Choroid plexus epithelial cell (primary cell): ENCODE measurements at regions not wholly inside any gene's neighbourhood (a gene's known extent, or its start where the extent isn't known, plus 50 kb on each side); places are given as distances from the start of the nearest gene placed in this dataset.
"Not testable (repeated sequence)": the region's sequence is repeated elsewhere in the genome, so short reads cannot be mapped to it uniquely, and the experiment has no call there.

Experiments
- DNase-seq: peaks from one replicate; pipeline ENCODE4 v3.0.0-alpha.2; 2010; ENCODE audit warnings: low read depth
- H3K4me3 ChIP-seq: 2 replicates; pipeline ENCODE4 v1.5.1; 2011; ENCODE audit warnings: low read depth, mild to moderate bottlenecking, control low read depth, low read length, moderate library complexity

DNA sequence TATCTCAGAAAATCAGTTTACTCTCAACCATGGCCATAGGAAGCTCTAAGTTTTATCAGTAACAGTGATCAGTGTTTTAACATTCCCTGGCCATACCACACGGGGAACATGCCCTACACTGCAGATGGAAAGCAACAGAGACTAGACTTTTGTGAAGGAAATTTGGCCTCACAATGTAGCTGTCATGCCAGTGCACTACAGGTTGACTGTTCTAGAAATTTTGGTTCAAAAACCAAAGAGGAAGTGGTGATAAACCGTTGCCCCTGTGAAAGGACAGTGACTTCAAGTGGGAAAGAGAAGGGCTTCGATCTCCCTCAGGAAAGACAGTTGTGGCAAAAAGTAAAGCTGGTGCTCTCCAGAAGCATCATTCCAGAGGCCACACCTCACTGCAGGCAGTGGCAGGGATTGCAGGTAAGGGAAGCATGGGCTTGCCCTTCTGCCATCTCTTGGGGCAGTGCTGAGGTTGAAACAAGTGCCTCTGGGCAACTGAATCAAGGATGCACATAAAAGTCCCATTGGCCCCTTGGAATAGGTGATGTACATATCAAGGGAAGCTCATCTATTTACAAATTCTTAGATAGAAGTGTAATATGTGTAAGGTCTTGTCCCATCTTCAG lies 143.4 kb downstream of the PPIAL4A start:
- DNase-seq, H3K4me3 ChIP-seq: not testable (repeated sequence)

DNA sequence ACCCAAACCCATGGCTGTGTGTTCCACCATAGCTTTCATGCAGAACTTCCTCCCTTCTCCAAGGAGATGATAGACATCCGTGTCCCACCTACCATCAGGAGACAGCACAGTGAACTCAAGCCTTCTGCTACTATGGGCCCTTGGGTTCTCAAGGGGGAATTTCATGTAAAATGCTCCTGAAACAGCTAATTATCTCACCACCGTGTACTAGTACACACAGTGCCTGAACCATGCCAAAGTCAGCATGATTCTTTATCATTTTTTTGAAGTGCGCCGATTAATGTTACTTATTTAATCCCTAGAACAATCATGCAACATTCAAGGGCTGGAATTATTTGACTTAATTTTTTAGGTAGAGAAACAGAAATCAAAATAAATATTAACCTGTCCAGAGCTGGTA lies 147.2 kb downstream of the PPIAL4A start:
- not testable (repeated sequence) for H3K4me3 ChIP-seq, DNase-seq

DNA sequence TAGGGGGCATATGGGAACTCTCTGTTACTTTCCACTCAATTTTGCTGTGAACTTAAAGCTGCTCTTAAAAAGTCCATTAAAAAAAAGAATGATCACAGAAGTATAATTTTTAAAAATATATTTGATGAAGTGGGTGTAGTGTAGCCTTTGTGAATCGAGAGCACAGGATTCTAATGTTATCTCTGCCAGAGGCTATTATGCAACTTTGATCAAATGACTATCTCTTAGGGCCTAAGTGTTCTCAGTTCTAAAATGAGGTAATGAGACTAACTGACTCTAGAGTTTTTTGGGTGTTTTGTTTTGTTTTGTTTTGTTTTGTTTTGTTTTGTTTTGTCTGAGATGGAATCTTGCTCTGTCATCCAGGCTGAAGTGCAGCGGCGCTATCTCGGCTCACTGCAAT lies 143.2 kb downstream of the FAM72B start:
- DNase-seq, H3K4me3 ChIP-seq: not testable (repeated sequence)

DNA sequence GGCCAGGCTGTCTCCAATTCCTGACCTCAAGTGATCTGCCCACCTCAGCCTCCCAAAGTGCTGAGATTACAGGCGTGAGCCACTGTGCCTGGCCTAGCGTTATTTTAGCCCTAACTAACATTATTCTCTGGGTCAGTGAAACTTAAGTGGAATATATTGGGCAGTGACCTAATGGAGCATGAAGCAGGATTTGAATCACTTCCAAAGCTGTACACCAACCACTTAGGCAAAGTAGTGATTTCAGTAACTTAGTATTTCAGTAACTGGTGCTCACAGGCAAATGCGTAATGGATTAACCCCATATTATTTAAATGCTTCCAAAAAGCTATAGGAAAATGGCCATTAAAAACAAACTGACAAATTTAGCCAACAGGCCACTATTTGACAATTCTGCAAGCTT lies 142.6 kb downstream of the FAM72B start:
- not testable (repeated sequence) for DNase-seq, H3K4me3 ChIP-seq

DNA sequence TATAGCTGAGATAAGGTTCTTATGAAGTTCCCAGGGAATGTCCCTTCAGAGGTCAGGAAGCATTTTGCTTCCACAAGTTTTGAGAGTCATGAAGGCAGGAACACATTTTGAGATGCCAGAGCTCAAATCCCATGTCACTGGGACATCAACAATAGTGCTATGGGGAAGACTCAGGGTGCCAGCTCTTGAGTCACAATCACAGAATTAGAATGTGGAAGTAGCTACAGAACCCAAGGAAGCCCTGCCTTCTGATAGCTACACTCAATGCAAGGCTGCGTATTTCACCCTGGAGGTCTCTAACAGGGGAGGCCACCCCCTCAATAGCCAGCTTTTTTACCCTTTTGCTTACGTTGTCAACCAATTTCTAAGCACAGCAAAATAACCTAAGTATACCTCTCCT lies 141.3 kb downstream of the FAM72B start:
- not testable (repeated sequence) for DNase-seq

DNA sequence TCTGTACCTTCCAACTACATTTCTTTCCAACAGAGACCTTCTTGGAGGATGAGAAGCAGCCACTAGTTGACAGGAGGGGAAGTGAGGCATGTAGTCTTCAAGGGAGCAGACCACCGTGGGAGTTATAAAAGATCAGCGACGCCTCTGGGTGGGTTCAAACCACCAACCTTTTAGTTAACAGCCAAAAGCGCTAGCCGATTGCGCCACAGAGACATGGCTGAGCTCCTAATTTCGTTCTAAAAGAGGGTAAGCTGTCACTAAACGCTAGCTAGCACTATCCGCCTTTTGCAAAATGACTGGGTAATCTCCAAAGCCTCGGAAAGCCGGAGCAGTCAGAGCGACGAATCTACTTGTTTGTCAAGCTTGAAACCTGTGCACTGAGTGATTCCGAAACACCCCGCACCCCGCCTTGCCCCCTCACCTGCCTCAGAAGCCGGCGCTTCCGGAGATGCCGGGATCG lies 135.8 kb downstream of the FAM72B start:
- not testable (repeated sequence) for DNase-seq

More for the DNA sequence above, 141.3 kb downstream of the FAM72B start:
- H3K4me3 ChIP-seq: not testable (repeated sequence)

DNA sequence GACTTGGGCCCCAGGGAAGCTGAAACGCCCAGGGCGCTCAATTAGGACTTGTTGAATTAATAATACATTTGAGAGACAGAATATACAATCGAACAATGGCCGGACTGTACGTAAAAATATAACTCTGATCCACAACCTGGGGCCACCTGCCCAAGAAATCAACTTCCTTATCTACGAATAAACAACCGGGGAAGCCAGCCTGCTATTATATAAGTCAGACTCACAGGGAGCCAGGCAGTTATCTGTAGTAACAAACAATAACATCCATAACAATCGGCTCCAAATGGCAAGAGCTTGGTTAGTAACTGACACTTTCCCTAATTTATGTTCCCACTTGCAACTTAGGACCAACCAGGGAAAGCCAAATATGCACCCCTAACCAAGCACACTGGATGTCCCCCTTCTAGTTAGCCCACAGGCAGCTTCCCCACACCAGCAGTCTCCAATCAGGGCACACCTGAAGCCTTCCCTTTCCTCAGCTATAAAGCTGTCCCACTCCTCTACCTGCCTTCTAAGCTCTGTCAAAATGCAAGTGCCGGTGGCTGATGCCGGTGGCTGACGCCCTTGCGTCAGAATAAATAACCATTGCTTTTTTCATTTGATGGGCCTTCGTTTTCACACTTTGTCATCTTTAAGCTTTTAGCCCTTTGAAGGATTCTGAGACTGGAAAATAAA lies 135.2 kb downstream of the FAM72B start:
- not testable (repeated sequence) for DNase-seq, H3K4me3 ChIP-seq

More for the DNA sequence above, 135.8 kb downstream of the FAM72B start:
- H3K4me3 ChIP-seq: not testable (repeated sequence)

DNA sequence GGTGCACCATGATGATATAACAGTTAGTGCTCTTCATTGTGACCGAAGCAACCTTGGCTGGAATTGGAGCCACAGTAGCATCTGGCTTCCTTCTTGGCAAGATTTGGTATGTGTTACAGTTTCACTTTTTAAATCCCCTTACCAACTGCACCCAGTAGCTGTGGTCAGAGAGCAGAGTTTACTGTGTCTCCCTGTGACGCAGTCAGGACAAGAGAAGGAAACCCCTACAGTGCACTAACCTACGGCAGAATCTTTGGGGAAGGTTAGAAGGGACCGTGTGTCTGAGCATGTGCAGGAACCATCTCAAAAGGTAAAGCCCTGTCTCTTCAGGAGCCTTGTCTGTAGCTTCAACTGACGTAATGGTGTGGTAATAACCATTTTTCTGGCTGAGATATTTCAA lies 134.0 kb downstream of the FAM72B start:
- H3K4me3 ChIP-seq, DNase-seq: not testable (repeated sequence)

DNA sequence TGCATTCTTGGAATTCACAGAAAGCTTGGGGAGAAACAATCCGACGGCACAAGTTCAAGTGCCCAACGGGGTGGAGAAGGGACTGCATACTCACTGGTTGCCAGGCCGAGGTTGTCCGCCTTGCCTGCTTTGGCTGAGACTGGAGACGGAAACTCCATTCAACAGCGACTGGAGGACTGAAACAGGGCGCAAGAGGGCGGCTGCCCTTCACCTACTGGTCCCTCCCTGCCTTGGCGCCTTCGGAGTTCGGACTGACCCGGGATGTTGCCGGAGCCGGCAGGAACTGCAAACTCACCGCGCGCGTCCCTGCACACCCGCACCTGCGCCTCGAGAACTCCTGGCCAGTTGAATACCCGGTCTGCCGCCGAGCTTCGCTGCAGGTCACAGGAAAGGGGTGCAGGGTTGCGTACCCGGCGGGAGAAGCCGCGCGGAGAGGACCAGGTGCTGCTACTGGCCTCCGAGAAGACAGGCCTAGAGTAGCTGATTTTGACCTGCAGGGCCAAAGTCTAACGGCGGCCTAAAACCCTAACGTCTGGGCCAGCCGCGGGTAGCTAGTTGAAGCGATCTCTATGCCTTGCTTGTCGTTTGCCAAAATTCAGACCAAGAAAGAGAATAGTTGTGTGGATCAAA lies 132.9 kb downstream of the FAM72B start:
- not testable (repeated sequence) for H3K4me3 ChIP-seq, DNase-seq

DNA sequence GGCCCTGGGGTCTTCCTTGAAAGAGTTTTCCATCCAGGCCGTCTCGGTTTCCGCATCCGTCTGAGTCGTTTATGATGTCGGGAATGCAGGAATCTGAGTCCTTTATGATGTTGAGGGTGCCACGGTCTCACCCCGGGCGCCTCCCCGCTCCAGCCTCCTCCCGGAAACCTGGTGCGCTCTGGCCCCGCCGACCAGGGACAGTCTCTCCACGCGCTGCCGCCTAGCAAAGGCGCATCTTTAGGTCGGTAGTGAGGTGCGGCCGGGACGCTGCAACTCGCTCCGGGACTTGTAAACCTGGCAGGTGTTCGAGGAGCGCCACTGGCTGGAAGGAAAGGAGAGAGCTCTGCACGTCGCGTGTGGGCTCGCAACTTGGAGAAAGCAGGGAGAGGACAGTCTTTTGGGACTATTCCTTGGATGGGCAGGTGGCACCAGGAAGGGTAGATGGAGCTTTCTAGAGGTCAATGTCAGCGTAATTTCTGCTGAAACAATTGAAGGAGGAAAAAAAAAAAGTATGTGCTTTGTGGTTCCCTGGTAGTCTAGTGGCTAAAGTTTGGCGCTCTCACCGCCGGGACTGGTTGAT lies 132.0 kb downstream of the FAM72B start:
- DNase-seq, H3K4me3 ChIP-seq: not testable (repeated sequence)

DNA sequence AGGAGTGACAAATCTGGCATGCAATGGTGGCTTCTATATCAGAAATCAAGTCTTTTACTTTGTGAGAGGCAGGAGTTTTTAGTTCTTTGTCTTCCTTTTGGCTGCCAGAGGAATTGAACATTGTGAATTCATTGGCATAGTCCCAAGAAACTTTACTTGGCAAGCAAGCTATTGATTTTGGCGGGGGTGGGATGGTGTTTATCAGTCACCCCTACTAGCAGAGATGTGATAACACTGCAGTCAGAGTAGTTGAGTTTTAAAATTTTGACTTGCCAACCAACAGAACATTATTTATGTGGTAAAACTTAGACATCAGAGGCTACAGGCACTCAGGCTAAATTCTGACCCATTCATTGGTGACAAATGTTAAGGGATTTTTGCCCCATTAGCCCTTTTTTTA lies 129.2 kb downstream of the FAM72B start:
- not testable (repeated sequence) for DNase-seq, H3K4me3 ChIP-seq

DNA sequence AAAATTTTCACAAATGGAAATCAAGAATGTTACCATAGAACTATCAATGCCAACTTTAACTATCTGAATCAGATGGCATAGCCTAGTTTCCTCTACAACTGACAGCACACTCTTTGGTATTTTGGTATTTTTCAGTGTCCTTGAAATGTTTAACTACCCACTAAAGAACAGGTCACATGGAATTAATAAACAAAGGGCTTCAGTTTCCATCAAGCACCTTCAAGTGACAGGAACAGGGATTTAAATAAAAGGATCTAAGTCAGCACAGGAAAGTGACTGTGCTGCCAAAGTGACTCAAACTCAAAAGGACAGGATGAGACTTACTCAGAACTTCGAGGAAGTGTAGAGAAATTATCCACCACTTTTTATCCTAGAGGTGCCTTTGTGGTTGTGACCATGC lies 117.2 kb downstream of the FAM72B start:
- DNase-seq, H3K4me3 ChIP-seq: not testable (repeated sequence)

DNA sequence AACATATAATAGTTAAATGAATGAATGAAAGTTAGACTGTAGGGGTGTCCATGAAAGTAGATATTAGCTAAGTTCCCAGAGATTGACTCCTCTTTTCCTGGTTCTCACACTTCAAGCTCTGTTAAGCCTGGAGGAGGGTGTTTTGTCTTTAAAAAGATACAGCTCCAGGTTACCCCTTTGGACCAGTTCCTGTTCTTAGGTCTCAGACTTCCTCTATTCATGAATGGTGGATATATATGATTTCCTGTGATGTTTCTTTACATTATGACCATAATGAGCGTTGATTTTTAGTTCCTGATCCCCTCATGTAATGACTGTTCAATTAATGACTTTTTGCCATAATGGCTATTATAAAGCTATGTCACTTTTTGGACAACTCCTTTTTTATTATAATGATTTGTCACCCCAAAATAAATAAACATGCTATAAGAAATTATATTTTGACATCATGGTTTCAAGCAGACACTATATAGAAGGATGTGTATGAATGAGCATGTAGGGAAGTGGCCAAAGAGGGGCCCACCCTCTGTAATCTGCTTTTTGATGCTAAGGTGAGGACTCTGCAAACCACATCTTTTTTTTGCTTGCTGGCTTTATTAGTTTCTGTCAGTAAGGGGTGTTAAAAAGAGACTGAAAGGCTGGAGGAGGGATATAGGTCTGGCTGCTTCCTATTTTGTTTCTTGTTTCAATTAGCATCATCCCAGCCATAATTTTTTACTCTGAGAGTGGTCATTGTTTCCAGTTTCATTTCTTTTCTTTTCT lies 115.2 kb downstream of the FAM72B start:
- not testable (repeated sequence) for DNase-seq

DNA sequence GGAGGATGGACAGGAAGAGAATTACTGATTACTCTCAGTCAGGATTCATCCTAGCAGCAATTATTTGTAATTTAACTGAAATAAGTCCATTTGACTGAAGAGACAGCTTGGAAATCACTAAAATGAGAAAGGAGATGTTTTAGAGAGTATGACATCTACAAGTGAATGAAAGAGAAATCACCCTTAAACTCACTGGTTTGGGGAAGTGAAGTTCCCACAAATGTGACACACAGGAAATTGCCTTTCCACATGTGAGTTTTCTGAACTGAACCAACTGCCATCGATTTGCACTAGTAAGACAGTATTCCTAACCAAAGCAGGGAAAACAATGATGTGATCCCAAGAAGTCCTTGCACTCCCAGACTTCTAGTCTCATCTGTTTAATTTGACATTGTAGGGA lies 110.3 kb downstream of the FAM72B start:
- not testable (repeated sequence) for DNase-seq, H3K4me3 ChIP-seq

More for the DNA sequence above, 115.2 kb downstream of the FAM72B start:
- not testable (repeated sequence) for H3K4me3 ChIP-seq

DNA sequence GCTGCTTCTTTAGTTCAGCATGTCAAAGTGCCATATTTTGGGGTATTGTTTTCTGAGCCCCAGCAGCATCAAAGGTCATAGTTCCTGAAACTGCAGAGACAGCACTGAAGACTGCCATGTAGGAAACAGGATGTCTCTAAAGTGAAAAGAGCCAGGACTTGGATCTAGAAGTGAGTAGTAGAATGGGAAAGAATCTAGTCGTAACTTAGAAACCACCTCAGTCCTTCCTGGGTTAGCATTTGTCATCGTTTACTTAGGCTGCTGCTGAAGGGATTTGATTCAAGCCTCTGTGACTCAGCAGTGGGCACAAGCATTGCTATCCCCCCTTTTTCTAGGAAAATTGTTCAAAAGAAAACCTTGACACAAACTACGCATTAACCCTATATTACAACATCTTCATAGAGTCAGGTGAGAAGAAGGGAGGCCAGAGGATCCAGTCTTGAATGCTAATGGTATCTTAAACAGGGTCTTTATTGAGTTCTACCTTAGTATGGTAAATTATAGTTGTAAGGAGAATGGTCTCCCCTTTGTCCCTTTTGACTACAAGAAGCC lies 108.8 kb downstream of the FAM72B start:
- DNase-seq, H3K4me3 ChIP-seq: not testable (repeated sequence)

DNA sequence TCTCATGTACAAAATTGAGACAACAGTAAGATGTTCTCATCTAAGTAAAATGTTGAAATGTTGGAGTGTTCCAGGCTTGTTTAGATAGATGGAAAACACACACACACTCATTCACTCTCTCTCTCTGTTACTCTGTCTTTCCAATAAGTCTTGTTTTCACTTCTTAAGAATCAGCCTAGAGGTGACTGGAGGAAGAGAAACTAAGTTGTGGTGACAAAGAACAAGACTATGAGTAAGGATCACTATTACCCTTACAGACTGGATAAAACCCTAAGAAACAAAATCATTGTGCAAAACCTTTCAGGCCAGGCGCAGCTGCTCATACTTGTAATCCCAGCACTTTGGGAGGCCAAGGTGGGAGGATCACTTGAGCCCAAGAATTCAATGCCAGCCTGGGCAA lies 107.5 kb downstream of the FAM72B start:
- not testable (repeated sequence) for DNase-seq, H3K4me3 ChIP-seq

DNA sequence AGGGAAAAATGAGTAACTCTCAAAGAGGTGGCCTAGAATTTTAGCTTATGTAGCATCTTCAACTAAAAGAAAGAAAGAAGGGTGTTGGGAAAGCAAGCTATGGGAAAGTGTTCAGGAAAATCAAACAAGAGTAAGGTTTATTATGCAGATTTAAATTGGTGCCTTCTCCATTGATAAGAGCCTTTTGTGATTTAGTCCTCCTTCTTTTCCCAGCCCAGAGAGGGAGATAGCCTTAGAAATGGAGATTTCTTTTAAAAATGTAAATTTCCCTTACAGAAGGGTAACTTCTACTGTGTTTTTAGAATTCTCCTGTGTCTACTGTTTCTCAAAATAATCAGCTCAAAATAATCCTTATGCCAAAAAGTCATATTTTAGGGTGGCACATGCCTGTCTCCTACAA lies 104.5 kb downstream of the FAM72B start:
- not testable (repeated sequence) for DNase-seq

DNA sequence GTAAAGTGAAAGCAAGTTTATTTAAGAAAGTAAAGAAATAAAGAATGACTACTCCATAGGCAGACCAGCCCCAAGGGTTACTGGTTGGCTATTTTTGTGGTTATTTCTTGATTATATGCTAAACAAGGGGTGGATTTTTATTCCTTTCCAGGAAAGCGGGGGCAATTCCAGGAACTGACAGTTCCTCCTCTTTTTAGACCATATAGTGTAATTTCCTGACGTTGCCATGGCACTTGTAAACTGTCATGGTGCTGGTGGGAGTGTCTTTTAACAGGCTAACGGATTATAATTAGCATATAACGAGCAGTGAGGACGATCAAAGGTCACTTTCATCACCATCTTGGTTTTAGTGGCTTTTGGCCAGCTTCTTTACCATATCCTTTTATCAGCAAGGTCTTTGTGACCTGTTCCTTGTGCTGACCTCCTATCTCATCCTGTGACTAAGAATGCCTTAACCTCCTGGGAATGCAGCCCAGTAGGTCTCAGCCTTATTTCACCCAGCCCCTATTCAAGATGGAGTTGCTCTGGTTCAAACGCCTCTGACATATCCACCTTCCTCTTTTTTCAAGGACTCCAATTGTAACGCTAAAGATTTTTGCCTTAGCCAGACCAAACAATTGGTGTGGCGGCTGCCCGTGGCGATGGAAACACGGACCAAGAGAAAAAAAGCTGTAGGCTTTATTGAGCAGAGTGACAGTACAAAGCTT lies 103.8 kb downstream of the FAM72B start:
- DNase-seq, H3K4me3 ChIP-seq: not testable (repeated sequence)

More for the DNA sequence above, 104.5 kb downstream of the FAM72B start:
- not testable (repeated sequence) for H3K4me3 ChIP-seq
